ENCODE measurements at regions not wholly inside any gene's neighbourhood (a gene's known extent, or its start where the extent isn't known, plus 50 kb on each side); places are given as distances from the start of the nearest gene placed in this dataset.

- no peak for TF ChIP-seq ZBTB7A (IDR thresholded peaks at IDR 0.05; ENCODE audit: low read depth)
- TF ChIP-seq EGR1 (IDR thresholded peaks at IDR 0.05): no peak
- TF ChIP-seq EP300 (IDR thresholded peaks at IDR 0.05; ENCODE audit: borderline replicate concordance): no peak
- no peak for TF ChIP-seq MAX (IDR thresholded peaks at IDR 0.05)
These were observed 229.6 kb upstream of the RBFOX1 start for GRCh38 chr16:7103056-7103455.

Measured in Ishikawa (cell line).